SK-N-DZ (cell line): ENCODE measurements at regions not wholly inside any gene's neighbourhood (a gene's known extent, or its start where the extent isn't known, plus 50 kb on each side); places are given as distances from the start of the nearest gene placed in this dataset.

Source experiments
- DNase-seq: peaks from one replicate; pipeline ENCODE4 v3.0.0-alpha.2; 2015; ENCODE audit warnings: low spot score

DNA sequence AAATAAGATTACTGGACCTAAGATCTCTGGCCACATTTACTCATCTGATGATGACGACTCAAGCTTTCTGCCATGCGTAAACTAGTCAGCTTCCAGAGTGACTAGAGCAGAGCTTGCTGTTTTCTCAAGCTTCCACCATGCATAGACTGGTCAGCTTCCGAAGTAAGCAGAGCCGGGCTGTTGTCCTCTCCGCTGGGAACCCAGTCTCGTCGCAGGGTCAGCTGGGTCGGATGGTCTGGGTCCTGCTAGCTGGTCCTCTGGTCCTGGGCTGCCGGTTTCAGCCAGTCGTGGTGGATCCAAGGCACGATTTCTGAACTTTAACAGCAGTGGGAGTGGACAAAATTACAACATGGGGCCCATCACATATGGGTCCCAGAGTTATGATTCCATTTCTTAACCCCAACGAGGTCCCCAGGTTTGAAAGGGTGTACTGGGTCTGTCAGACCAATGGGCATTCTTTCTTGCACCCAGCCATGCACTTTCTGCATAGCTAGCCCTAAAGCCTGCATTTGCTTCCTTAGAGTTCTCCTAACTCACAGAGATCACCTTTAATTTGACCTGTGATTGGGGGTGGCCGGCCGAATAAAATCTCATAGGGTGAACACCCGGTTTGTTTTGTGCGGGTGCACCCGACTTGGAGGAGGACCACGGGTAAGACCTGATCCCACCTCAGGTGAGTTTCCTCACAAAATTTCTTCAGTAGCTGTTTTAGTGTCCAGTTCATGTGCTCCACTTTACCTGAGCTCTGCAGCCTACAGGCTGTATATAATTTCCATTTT, 1312.8 kb downstream of the TMEM121 start:
- DNase-seq: no peak

- no peak for DNase-seq
Observed at GRCh38 chr14:106840258-106840657, 1313.9 kb downstream of the TMEM121 start.

DNA sequence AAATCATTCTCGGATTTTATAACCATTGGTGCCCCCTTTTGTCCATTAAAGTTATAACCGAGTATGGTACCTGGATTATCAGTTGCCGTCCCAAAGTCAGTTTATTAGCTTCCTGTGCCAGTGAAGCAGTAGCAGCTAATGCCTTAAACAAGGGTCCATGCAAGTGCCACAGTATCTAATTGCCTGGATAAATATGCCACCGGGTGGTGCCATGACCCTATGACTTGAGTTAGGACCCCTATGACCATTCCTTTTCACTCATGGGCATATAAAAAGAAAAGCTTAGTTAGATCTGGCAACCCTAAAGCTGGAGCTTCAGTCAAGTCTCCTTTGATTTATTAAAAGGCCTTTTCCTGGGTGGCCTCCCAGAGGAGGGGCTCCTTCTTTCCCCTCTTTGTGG, 1314.6 kb downstream of the TMEM121 start:
- no peak for DNase-seq

GRCh38 chr14:106841701-106842100, 1315.3 kb downstream of the TMEM121 start:
- no peak for DNase-seq

DNA sequence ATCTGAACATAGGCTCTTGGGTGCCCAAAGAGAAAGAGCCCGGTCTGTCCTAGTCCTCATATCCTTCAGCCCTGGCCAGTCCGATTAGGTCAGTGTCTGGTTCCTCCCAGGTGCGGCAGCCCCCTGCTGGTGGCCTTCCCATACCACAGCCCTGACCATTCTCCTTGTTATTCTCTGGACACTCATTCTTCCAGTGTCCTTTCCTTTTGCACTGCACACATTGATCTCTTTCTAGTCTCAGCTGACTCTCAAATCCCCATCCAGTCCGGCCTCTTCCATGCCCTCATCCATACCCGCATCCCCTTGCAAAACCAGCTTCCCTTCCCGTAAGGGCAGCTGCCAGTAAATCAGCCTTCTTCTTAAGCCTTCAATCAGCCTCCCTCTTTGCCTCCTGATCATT, 1316.3 kb downstream of the TMEM121 start:
- DNase-seq: peak; percentile 4

GRCh38 chr14:106843386-106843785, 1317.0 kb downstream of the TMEM121 start:
- no peak for DNase-seq

- no peak for DNase-seq
Observed at GRCh38 chr14:106843951-106844483, 1317.6 kb downstream of the TMEM121 start.

- no peak for DNase-seq
Observed at GRCh38 chr14:106844608-106845285, 1318.4 kb downstream of the TMEM121 start.

DNA sequence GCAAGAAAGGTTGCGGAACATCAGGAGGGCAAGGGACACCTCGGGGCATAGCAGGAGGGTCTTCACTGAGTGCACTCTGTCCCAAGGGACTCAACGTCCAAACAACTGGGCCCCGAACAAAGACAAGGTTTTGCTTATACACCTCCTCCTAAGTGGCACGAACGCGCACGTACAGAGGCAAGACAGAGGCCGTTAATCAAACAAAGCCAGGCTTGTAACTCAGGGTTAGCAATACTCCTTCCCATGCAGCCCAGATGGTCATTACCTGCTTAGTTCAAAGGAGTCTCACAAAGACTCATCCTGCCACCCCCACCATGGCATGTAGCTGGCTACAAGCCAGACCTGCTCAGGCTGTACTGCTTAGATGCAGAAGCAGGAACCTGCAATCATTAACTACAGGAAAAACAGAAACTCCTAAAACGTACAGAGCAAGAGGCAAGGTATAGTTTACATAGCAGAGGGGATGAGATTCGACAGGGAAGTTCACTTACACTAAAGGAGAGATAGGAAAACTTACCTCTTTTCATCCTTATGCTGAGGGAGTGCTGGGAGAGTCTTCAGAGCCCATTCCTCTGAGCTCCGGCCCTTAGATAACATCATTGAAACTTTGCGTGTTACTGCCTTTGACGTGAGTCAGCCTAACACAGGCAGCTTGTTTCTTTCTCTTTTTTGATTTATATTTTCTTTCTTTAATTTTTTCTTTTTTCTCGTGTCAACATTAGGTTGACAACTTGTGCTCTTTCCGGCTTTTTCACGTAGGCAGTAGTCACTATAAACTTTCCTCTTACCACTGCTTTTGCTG, 1319.1 kb downstream of the TMEM121 start:
- no peak for DNase-seq

DNA sequence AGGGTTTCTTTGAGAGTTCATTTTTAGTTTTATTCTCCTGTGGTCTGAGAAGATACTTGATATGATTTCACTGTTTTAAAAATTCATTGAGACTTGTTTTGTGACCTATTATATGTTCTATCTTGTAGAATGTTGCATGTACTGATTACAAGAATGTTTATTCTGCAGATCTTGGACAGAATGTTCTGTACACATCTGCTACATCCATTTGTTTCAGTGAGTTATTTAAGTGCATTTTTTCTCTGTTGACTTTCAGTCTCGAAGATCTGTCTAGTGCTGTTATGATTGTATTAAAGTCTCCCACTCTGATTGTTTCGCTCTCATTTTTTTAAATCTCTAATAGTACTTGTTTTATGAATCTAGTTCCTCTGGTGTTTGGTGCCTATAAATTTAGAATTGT, 1319.8 kb downstream of the TMEM121 start:
- no peak for DNase-seq

DNA sequence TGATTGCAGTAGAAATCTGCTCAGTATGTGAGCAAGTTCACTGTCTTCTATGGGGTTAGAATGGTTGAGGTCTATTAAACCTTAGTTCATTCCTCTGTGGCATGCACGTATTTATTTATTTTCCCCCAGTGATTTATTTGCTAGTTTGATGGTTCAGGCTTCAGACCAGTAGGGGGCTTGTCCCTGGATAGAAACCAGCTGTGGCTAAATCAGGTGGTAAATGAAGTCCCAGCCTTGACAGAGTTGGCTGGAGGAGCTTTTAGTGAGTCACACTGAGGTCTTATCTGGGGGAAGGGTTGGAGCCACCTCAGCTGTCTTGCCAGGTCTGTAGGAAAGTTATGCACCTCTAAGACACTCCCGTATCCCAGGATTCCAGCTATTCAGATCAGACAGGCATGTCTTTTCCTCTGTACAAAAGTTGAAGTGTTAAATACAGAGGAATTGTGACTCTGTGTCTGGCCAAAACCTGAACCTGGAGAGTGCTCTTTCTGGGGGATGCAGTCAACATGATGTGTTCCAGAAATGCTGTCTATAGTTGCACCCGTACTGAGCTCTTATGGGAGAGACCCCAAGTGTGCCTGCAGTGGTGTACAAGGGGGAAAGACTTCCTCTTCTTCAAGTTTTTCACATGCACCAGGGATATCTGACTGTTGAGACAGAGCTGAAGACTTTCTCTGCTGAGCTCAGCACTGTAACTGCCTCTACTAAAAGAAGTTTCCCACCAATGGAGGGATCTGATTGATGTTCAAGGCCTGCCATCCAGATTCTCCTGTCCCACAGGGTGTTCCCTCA, 1322.1 kb downstream of the TMEM121 start:
- no peak for DNase-seq

GRCh38 chr14:106850913-106851825, 1324.8 kb downstream of the TMEM121 start:
- no peak for DNase-seq

GRCh38 chr14:106872611-106873446, 1346.4 kb downstream of the TMEM121 start:
- peak; percentile 44 for DNase-seq

DNA sequence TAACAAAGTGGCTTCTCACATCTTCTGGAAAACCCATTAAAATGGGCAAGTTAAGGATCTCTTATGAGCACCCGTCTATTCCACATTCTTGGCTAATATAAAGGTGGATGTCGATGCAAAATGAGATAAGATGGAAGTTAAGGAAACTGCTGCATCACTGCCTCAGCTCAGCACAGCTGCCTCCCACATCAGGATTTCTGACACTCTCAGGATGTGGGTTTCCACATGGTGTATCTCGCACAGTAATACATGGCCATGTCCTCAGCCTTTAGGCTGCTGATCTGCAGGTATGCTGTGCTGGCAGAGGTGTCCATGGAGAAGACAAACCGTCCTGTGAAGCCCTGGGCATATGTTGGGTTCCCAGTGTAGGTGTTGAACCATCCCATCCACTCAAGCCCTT, 1348.0 kb downstream of the TMEM121 start:
- DNase-seq: no peak

GRCh38 chr14:106875503-106875902, 1349.1 kb downstream of the TMEM121 start:
- DNase-seq: no peak

- DNase-seq: no peak
Observed at GRCh38 chr14:106876711-106877110, 1350.3 kb downstream of the TMEM121 start.

DNA sequence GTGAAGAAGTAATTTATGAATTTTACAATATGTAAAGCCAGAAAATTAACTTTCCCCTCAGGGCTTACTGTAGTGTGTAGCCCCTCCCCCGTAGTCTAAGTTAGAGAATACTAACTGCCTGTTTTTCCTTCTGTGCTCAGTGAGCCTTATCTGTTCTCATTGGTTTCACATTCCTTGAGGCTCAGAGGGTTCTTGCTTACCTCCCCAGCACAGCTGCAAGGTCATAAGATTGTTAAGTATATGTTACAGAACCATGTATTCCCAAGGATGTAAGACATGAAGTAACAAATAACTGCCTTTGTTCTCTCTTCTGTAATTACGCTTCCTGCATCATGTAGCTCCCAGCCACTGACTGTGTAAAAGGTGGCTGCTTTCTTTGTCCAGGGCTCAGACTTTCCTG, 1351.1 kb downstream of the TMEM121 start:
- DNase-seq: no peak

- no peak for DNase-seq
Observed at GRCh38 chr14:106879241-106879640, 1352.9 kb downstream of the TMEM121 start.

GRCh38 chr14:106883218-106883692, 1356.9 kb downstream of the TMEM121 start:
- DNase-seq: no peak
